ENCODE measurements at regions not wholly inside any gene's neighbourhood (a gene's known extent, or its start where the extent isn't known, plus 50 kb on each side); places are given as distances from the start of the nearest gene placed in this dataset.

DNA sequence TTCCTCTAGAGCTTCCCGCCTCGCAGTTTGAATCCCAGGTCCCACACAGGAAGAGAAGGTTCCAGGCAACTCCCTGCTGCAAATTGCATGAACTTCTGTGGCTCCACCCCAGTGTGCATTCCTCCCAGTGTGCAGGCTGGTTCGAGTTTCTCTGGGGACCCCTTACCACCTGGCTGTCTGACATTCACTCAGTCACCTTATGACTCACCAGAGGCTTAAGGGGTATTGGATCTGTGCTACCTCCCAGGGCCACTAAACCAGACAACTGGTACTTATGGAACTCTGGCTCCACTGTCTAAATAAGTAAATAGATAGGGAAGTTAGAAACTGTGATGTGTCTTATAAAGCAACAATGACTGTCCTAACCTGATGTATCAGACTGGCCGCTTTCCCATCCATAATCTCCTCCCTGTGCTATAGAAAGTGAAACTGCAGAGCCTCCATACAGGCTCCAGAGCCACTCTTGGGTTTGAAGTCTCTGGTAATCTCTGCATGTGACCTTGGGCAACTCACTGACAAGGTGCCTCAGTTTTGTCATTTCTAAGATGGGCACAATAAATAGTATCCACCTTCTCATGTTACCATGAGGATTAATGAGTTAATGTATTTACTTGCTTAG, 720.6 kb downstream of the SEMA5A start:
- H3K4me1 Mint-ChIP-seq (ENCODE audit: low read depth), result no peaks in the 10 kb centered on the region
- CTCF ChIA-PET, result no interaction called here
- Histone ChIP-seq H3K4me1 (ENCODE audit: insufficient read depth, low read length) (no peaks in the 10 kb centered on the region), H3K9me3 (ENCODE audit: control insufficient read depth in 1 of 2, insufficient read depth in 1 of 2, low read length in 2 of 2) (no peaks in the 10 kb centered on the region), H3K36me3 (ENCODE audit: insufficient read depth, low read length) (no peaks in the 10 kb centered on the region), H3K4me3 (ENCODE audit: low read length) (no peak overlapping the region), H3K27ac (ENCODE audit: low read depth in 1 of 2, low read length in 2 of 2) (no peak overlapping the region), H3K27me3 (ENCODE audit: control insufficient read depth in 1 of 2, insufficient read depth in 2 of 2, low read length in 2 of 2) (no peaks in the 10 kb centered on the region)
- no peak for ATAC-seq (ENCODE audit: poor library complexity)
- no peaks in the 10 kb centered on the region for H3K27me3 Mint-ChIP-seq
- H3K36me3 Mint-ChIP-seq (ENCODE audit: low read depth), result no peaks in the 10 kb centered on the region
- H3K9me3 Mint-ChIP-seq, result peaks cover 7% of the 10 kb centered on the region
- POLR2A ChIA-PET, result no interaction called here
- DNase-seq, result no peak
- intact Hi-C loops (cut with DNase I, micrococcal nuclease), result no loop called here
- no peak overlapping the region for H3K4me3 Mint-ChIP-seq
- no peak overlapping the region for H3K27ac Mint-ChIP-seq
- TF ChIP-seq, protein P1, sequence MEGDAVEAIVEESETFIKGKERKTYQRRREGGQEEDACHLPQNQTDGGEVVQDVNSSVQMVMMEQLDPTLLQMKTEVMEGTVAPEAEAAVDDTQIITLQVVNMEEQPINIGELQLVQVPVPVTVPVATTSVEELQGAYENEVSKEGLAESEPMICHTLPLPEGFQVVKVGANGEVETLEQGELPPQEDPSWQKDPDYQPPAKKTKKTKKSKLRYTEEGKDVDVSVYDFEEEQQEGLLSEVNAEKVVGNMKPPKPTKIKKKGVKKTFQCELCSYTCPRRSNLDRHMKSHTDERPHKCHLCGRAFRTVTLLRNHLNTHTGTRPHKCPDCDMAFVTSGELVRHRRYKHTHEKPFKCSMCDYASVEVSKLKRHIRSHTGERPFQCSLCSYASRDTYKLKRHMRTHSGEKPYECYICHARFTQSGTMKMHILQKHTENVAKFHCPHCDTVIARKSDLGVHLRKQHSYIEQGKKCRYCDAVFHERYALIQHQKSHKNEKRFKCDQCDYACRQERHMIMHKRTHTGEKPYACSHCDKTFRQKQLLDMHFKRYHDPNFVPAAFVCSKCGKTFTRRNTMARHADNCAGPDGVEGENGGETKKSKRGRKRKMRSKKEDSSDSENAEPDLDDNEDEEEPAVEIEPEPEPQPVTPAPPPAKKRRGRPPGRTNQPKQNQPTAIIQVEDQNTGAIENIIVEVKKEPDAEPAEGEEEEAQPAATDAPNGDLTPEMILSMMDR (IDR thresholded peaks at IDR 0.05), result no peak

DNA sequence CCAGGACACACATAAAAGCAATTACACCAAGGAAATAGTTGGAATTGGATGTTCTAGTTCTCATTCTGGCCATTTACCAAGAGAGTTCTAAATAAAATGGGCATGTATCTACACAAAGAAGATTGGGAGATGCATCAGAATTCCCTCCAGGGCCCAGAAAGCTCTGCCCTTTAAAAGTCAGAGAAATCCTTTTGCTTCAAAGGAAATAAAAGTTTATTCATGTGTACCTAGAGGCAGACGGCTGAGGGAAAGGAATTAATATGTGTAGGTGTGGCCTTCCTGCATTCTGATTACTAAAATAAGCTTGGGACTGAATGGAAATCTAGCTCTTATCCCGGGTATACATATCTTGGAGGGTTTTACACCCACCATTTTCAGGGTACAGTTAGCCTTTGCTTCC, 719.4 kb downstream of the SEMA5A start:
- no peaks in the 10 kb centered on the region for H3K27me3 ChIP-seq (ENCODE audit: control insufficient read depth in 1 of 2, insufficient read depth in 2 of 2, low read length in 2 of 2)
- no peaks in the 10 kb centered on the region for H3K27me3 Mint-ChIP-seq
- TF ChIP-seq, protein P1 (IDR thresholded peaks at IDR 0.05), result no peak
- no peaks in the 10 kb centered on the region for H3K36me3 ChIP-seq (ENCODE audit: insufficient read depth, low read length)
- H3K27ac Mint-ChIP-seq, result no peak overlapping the region
- no peaks in the 10 kb centered on the region for H3K4me1 Mint-ChIP-seq (ENCODE audit: low read depth)
- no peaks in the 10 kb centered on the region for H3K9me3 ChIP-seq (ENCODE audit: control insufficient read depth in 1 of 2, insufficient read depth in 1 of 2, low read length in 2 of 2)
- ChIA-PET CTCF (no interaction called here), POLR2A (no interaction called here)
- no peaks in the 10 kb centered on the region for H3K36me3 Mint-ChIP-seq (ENCODE audit: low read depth)
- H3K9me3 Mint-ChIP-seq, result peaks cover 7% of the 10 kb centered on the region
- DNase-seq, result no peak
- intact Hi-C loops (cut with DNase I, micrococcal nuclease), result no loop called here
- no peak for ATAC-seq (ENCODE audit: poor library complexity)
- H3K4me1 ChIP-seq (ENCODE audit: insufficient read depth, low read length), result no peaks in the 10 kb centered on the region
- no peak overlapping the region for H3K4me3 Mint-ChIP-seq
- H3K4me3 ChIP-seq (ENCODE audit: low read length), result no peak overlapping the region
- no peak overlapping the region for H3K27ac ChIP-seq (ENCODE audit: low read depth in 1 of 2, low read length in 2 of 2)

DNA sequence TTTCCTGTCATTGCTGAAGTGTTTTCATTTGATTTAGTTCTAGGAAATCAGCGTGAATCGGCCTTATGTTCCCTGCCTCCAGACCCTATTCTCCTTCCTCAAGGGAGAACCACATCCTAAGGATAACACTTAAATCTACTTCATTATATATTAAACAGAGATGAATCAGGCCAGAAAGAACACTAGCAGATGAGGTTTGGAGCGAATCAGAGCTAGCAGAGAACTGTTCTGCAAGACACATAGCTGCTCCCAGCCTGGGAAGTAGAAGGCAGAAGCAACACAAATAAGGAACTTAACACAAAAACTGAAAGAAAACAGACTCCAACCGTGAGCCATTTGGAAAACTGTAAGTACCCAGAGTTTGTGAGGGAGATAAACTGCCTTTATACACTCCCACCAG, 718.2 kb downstream of the SEMA5A start:
- intact Hi-C loops (cut with DNase I, micrococcal nuclease), result no loop called here
- CTCF ChIA-PET, result no interaction called here
- H3K4me3 Mint-ChIP-seq, result no peak overlapping the region
- Histone ChIP-seq H3K4me3 (ENCODE audit: low read length) (no peak overlapping the region), H3K27me3 (ENCODE audit: control insufficient read depth in 1 of 2, insufficient read depth in 2 of 2, low read length in 2 of 2) (no peaks in the 10 kb centered on the region), H3K9me3 (ENCODE audit: control insufficient read depth in 1 of 2, insufficient read depth in 1 of 2, low read length in 2 of 2) (no peaks in the 10 kb centered on the region), H3K4me1 (ENCODE audit: insufficient read depth, low read length) (no peaks in the 10 kb centered on the region), H3K36me3 (ENCODE audit: insufficient read depth, low read length) (no peaks in the 10 kb centered on the region), H3K27ac (ENCODE audit: low read depth in 1 of 2, low read length in 2 of 2) (no peak overlapping the region)
- H3K27me3 Mint-ChIP-seq, result no peaks in the 10 kb centered on the region
- DNase-seq (no peak), ATAC-seq (ENCODE audit: poor library complexity) (no peak)
- peaks cover under 1% of the 10 kb centered on the region for H3K9me3 Mint-ChIP-seq
- POLR2A ChIA-PET, result no interaction called here
- no peaks in the 10 kb centered on the region for H3K4me1 Mint-ChIP-seq (ENCODE audit: low read depth)
- H3K36me3 Mint-ChIP-seq (ENCODE audit: low read depth), result no peaks in the 10 kb centered on the region
- no peak overlapping the region for H3K27ac Mint-ChIP-seq
- TF ChIP-seq, protein P1 (IDR thresholded peaks at IDR 0.05), result no peak
